ENCODE measurements at regions not wholly inside any gene's neighbourhood (a gene's known extent, or its start where the extent isn't known, plus 50 kb on each side); places are given as distances from the start of the nearest gene placed in this dataset.

GRCh38 chr7:157467496-157468212 lies 130.8 kb downstream of the DNAJB6 start:
- no peak for DNase-seq

GRCh38 chr7:157468221-157469111 lies 131.7 kb downstream of the DNAJB6 start:
- DNase-seq: no peak

GRCh38 chr7:157469181-157470016 lies 132.6 kb downstream of the DNAJB6 start:
- no peak for DNase-seq

- no peak for DNase-seq
Observed at GRCh38 chr7:157470017-157470322, 133.2 kb downstream of the DNAJB6 start.

DNA sequence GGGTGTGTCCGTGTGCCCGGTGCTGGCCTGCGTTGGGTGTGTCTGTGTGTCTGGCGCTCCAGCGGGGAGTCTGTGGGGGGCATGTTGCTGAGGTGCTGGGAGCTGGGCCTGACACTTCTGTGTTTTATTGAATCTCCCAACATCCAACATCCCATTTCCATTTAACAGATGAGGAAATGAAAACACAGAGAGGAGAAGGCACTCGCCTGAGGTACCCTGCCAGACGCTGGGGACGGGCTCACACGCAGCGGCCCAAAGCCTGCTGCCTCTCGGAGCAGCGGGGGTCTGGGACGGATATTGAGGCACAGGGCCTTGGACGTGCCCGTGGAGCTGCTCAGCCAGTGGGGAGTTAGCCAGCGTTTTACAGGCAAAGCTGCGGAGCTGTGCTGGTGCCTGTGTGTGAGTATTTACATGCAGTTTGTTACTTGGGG lies 133.9 kb downstream of the DNAJB6 start:
- DNase-seq: no peak

- no peak for DNase-seq
Observed at GRCh38 chr7:157471259-157472125, 134.7 kb downstream of the DNAJB6 start.

DNA sequence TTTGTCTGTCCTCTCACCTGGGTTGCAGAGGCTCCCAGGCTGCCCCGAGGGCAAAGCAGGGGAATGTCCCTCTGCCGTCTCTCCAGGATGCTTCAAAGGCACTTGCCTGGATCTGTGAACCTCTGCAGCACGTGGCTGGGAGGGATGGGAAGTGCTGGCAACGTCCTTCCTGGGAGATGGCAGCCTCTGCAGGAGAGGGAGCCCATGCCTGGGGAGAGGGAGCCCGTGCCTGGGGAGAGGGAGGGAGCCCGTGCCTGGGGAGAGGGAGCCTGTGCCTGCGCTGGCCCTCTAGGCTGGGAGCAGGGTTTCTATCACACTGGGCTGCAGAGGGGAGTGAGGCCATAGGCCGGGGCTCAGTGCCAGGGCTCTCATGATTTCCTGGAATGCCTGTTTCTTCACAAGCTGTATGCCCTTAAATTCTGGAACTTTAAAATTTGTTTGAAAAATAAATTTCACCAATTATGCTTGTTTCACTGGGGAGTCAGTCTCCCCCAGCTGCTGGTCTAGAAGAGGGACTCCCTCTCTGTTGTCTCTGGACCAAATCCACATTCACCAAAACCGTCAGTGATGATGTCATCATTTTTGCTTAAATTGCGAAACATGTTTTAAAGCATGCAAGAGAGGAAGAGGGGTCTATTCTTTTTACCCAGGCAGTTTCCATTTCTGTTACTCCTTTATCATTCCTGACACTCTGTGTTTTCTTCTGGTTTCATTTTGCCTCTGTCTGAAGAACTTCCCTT lies 135.7 kb downstream of the DNAJB6 start:
- no peak for DNase-seq

GRCh38 chr7:157473051-157473569 lies 136.3 kb downstream of the DNAJB6 start:
- no peak for DNase-seq

DNA sequence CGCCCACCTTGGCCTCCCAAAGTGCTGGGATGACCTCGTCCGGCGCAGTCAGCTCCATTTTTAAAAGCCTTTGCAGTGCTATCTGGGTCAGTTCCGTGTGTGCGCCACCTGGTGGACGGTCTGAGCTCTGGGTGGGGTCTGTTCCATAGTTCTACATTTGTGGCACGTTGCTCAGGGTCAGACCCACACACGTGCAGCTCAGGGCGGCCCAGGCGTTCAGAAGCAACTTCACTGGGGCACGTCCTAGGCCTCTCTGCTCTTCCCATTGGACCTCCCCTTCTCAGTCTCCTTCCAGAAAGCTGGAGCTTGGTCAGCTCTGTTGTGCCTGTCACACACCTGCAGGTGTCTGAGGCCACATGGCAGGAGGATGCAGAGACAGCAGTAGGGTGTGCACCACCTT lies 137.9 kb downstream of the DNAJB6 start:
- peak; percentile 59 for DNase-seq

- no peak for DNase-seq
Observed at GRCh38 chr7:157475095-157475494, 138.3 kb downstream of the DNAJB6 start.

- DNase-seq: no peak
Observed at GRCh38 chr7:157475601-157476000, 138.8 kb downstream of the DNAJB6 start.

DNA sequence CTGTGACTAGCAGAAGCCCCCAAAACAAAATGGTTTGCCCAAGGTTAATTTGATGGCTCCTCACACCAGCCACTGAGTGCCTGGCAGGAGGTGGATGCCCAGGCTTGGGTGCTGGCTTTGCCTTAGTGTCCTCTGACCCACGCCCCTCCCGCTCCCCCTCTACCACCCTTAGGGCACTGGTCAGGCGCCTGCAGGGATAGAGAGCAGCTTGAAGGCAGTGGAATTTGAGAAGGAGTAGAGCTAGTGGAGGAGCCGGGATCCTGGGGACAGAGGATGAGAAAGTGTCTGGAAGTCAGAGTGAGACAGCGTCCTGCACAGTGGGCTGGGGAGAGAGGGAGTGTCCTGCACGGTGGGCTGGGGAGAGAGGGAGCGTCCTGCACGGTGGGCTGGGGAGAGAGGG lies 139.4 kb downstream of the DNAJB6 start:
- DNase-seq: no peak

DNA sequence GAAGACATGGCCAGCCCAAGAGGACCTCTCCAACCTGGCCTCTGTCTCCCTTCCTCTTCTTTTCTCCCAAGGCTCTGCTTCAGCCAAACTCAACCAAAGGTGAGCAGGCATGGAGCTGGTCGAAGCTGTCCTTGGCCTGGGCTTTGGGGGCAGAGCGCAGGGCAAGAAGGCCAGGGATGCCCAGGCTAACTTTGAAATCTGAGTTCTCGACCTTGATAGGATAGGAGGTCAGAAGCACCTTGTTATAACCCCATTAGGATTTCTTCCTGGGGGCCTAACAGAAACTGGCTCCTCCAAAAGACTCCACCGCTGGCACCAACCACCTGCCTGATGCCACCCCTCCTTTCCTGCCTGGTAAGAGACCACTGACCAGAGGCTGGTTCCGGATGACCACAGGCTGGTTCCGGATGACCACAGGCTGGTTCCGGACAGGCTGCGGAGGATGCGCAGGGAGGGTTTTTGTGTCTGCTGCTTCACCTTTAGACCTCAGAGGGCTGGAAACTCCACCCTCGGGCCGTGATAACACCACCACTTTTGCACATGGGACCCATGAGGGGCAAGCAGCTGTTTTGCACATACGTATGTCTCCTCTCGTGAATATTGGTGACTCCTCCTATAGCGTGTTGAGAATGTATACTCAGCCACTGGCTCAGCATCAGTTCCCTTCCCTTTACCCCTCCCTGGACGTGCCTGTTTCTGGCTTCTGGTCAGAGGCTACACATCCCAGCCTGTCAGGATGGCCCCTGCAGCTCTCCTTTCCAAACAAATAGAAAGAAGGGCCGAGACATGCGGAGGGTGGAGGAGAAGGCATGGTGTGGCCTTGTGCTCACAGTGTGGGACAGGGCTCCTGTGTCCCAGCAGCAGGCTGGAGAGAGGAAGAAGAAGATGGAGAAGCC lies 140.1 kb downstream of the DNAJB6 start:
- no peak for DNase-seq

DNA sequence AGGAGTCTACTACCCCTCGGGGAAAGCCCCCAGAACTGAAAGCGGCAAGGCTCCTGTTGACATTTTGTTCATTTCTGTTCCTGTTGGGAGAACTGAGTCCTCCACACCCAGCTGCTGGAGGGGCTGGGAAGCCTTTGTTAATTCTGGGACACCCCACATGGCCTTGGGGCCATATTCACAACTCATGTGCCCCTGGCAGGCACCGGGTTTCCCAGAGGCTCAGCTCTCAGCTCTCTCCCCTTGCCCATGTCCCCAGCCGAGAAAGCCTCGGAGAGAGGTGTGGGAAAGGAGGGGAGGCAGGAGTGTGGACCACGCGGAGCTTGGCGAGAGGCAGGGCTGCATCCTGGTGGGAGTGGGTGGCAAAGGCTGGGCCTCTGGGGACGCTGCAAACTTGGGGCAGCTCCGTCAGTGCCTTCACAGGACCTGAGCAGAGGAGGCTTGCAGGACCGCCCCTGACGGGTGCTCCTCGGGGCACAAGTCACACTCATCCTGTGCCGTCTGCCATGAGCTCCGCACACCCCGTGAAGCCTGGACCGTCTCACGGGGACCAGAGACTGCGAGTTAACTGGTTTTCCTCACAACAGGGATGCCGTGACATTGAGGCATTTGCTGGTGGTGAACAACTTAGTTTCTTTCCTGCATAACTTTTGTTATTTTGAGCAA lies 140.9 kb downstream of the DNAJB6 start:
- DNase-seq: no peak

GRCh38 chr7:157478611-157479010 lies 141.8 kb downstream of the DNAJB6 start:
- peak; percentile 20 for DNase-seq

GRCh38 chr7:157479326-157479725 lies 142.5 kb downstream of the DNAJB6 start:
- DNase-seq: peak; percentile 9

DNA sequence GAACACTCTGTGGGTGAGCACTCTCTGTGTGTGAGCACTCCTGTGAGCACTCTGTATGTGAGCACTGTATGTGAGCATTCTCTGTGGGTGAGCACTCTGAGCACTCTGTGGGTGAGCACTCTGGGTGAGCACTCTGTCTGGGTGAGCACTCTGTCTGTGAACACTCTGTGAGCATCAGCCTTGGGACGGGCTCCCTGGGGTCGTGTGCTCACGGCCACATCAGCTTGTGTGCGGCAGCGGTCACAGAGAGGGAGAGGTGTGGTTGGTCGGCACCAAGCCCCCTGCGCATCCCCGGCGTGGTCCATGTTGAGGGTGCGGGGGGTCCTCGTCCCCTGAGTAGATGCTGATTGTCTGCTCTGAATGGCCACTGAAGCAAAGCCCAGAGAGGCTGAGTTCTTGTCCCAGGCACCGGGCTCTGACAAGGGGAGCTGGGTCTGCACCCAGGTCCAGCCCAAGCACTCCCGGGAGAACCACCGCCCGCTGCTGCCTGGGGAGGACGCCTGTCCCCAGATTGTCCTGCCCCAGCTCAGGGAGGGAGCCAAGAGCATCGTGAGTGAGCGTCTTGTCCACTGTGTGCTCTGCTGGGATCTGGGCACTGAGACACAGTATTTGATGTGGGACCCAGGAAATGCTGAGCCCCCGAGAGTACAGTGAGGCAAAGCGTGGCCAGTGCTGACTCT lies 143.7 kb downstream of the DNAJB6 start:
- peak; percentile 25 for DNase-seq

GRCh38 chr7:157481389-157481788 lies 144.6 kb downstream of the DNAJB6 start:
- peak; percentile 1 for DNase-seq

DNA sequence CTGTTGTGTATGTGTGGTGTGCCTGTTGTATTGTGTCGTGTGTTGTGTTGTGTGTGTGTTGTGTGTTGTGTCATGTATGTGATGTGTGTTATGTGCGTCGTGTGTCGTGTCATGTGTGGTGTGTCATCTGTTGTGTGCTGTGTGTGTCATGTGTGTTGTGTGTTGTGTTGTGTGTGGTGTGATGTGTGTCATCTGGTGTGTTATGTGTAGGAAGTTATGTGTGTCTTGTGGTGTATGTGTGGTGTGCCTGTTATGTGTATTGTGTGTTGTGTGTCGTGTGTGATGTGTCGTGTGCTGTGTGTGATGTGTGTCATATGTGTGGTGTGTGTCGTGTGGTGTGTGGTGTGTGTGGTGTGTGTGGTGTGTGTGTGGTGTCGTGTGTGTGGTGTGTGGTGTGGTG lies 145.2 kb downstream of the DNAJB6 start:
- no peak for DNase-seq

Measured in activated CD4-positive, CD25-positive, alpha-beta regulatory T cell treated with anti-CD3 and anti-CD28 coated beads, Interleukin-2, amount 50 U/mL, for 72 hours (primary cell).